ENCODE measurements at regions not wholly inside any gene's neighbourhood (a gene's known extent, or its start where the extent isn't known, plus 50 kb on each side); places are given as distances from the start of the nearest gene placed in this dataset.

DNA sequence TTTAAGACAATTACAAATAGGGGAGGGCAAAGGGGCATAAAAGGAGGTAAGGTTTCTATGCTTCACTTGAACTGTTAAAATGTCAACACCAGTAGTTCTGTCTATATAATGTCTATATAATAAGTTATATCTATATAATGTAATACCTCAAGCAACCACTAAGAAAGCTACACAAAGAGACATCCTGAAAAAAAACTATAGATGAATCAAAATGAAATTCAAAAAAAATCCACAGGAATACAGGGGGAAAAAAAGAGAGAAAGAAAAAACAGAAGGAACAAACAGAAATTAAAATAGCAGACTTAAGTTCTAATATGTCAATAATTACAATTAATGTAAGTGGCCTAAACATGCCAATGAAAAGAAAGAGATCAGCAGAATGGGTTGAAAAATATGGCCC lies 186.0 kb downstream of the KCTD15 start:
- TF ChIP-seq, protein P1, sequence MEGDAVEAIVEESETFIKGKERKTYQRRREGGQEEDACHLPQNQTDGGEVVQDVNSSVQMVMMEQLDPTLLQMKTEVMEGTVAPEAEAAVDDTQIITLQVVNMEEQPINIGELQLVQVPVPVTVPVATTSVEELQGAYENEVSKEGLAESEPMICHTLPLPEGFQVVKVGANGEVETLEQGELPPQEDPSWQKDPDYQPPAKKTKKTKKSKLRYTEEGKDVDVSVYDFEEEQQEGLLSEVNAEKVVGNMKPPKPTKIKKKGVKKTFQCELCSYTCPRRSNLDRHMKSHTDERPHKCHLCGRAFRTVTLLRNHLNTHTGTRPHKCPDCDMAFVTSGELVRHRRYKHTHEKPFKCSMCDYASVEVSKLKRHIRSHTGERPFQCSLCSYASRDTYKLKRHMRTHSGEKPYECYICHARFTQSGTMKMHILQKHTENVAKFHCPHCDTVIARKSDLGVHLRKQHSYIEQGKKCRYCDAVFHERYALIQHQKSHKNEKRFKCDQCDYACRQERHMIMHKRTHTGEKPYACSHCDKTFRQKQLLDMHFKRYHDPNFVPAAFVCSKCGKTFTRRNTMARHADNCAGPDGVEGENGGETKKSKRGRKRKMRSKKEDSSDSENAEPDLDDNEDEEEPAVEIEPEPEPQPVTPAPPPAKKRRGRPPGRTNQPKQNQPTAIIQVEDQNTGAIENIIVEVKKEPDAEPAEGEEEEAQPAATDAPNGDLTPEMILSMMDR (conservative IDR thresholded peaks at IDR 0.05) = peak; percentile 23
- no peak for TF ChIP-seq ZFX (IDR thresholded peaks at IDR 0.05)
